Testis (tissue), 2 donors: ENCODE measurements at regions not wholly inside any gene's neighbourhood (a gene's known extent, or its start where the extent isn't known, plus 50 kb on each side); places are given as distances from the start of the nearest gene placed in this dataset.

ENCODE experiments used
- CTCF ChIP-seq, 3 experiments: fragments of 450-650 bp in 2 of 3; fragments of 200-600 bp in 1 of 3; sonication (generic) in 1 of 3; IDR thresholded peaks; one replicate each; pipeline ENCODE4 v1.5.1; 2016 to 2019; ENCODE audit warnings: antibody characterized with exemption in 3 of 3, mild to moderate bottlenecking in 2 of 3, moderate library complexity in 1 of 3
- POLR2A ChIP-seq: fragments of 450-650 bp; IDR thresholded peaks from one replicate; pipeline ENCODE4 v1.6.1; 2017; ENCODE audit warnings: antibody characterized with exemption, mild to moderate bottlenecking, moderate library complexity

- TF ChIP-seq CTCF (IDR thresholded peaks at IDR 0.05) (no peak), POLR2A (no peak)
Observed at GRCh38 chr14:87271331-87271730, 721.7 kb downstream of the GALC start.
